ENCODE measurements at regions not wholly inside any gene's neighbourhood (a gene's known extent, or its start where the extent isn't known, plus 50 kb on each side); places are given as distances from the start of the nearest gene placed in this dataset.
"Not testable (repeated sequence)": the region's sequence is repeated elsewhere in the genome, so short reads cannot be mapped to it uniquely, and the experiment has no call there.

DNA sequence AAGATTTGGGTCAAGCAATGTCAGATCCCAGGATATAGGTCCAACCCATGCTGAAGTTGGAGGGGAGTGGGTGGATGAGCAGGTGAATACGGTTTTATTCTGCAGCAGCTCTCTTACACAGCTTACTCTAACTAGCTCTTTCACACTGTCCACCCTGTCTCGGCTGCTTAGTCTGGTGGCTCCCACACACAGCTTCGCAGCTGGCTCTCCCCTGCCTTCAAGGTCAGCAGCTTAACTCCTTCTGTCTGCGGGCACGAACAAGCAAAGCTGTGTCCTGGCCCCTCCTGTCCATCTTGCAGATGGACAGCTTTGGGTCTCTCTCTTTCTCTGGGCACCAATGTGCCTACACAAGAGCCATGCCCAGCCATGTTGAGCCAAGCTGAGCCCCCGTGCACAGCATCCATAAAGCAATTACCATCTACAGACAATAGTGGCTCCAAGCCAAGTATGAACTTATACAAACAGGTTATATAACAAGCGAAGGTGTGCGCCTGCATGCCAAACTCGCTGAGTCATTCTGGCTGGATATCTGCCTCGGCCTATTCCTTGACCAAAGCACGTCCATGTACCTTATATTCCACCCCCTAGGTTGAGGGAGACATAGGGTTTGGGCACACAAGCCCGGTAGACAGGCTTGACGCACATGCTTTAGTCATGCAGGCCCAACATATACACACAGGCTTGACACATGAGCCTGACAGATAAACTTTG is 1307.8 kb upstream of the RAG2 start:
- WGBS: 92% methylated on average over 13 of the region's 13 CpGs
- H3K9me3 ChIP-seq (ENCODE audit: control insufficient read depth in 2 of 2, insufficient read depth in 1 of 2, low read length in 1 of 2): no peaks in the 10 kb centered on the region
- H3K4me3 ChIP-seq (ENCODE audit: low read length in 2 of 2): no peak overlapping the region
- DNase-seq (ENCODE audit: low read depth in 6 of 9, low spot score in 9 of 9): no peak
- no peaks in the 10 kb centered on the region for H3K4me1 ChIP-seq (ENCODE audit: control insufficient read depth in 2 of 2, insufficient read depth in 2 of 2, low read length in 2 of 2)
- H3K27ac ChIP-seq (ENCODE audit: low read depth in 1 of 2, low read length in 1 of 2): no peak overlapping the region
- no peaks in the 10 kb centered on the region for H3K36me3 ChIP-seq (ENCODE audit: control insufficient read depth in 2 of 2, insufficient read depth in 2 of 2, low read length in 1 of 2)
- H3K27me3 ChIP-seq (ENCODE audit: control insufficient read depth in 2 of 2, insufficient read depth in 1 of 2, low read length in 1 of 2): no peaks in the 10 kb centered on the region

DNA sequence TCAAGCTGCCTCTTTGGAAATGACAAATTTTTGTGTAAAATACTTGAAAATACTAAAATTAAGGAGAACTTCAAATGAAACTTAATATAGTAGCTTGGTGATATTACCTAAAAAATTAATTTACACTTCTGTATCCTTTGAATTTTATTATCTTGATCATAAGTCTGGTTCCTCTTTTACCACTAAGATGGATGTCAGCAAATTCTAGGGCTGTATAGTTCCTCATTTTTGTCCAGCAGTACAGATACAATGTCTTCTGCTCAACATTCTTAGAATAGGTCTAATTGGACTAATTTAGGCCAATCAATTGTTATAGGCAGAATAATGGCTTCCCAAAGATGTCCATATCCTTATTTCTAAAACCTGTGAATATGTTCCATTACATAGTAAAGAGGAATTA is 1298.0 kb upstream of the RAG2 start:
- Histone ChIP-seq H3K27ac (ENCODE audit: low read depth in 1 of 2, low read length in 1 of 2) (no peak overlapping the region), H3K4me3 (ENCODE audit: low read length in 2 of 2) (no peak overlapping the region), H3K36me3 (ENCODE audit: control insufficient read depth in 2 of 2, insufficient read depth in 2 of 2, low read length in 1 of 2) (no peaks in the 10 kb centered on the region), H3K9me3 (ENCODE audit: control insufficient read depth in 2 of 2, insufficient read depth in 1 of 2, low read length in 1 of 2) (peaks cover 0 to 3% of the 10 kb centered on the region in 2 donors), H3K4me1 (ENCODE audit: control insufficient read depth in 2 of 2, insufficient read depth in 2 of 2, low read length in 2 of 2) (no peaks in the 10 kb centered on the region), H3K27me3 (ENCODE audit: control insufficient read depth in 2 of 2, insufficient read depth in 1 of 2, low read length in 1 of 2) (no peaks in the 10 kb centered on the region)
- DNase-seq (ENCODE audit: low read depth in 6 of 9, low spot score in 9 of 9): no peak

DNA sequence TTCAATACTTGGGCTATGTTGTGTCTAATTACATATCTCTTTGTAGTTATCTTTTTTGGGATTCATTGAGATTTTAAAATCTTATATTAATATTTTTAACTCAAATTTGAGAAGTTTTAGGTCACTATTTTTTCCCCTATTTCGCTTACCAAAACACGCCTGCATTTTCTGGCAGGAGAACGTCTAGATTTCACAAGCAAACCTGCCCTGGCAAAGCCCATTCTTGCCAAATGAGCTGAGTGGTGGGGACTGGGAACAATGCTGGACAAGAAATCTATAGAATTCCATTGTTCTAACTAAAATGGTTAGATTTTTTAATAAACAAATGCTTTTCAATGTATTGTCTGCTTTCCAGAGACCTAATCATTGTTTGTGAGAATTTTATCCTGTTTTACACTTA is 1283.7 kb upstream of the RAG2 start:
- 97% methylated on average over 3 of the region's 3 CpGs for WGBS
- Histone ChIP-seq H3K36me3 (ENCODE audit: control insufficient read depth in 2 of 2, insufficient read depth in 2 of 2, low read length in 1 of 2) (no peaks in the 10 kb centered on the region), H3K27ac (ENCODE audit: low read depth in 1 of 2, low read length in 1 of 2) (no peak overlapping the region), H3K27me3 (ENCODE audit: control insufficient read depth in 2 of 2, insufficient read depth in 1 of 2, low read length in 1 of 2) (no peaks in the 10 kb centered on the region), H3K4me3 (ENCODE audit: low read length in 2 of 2) (no peak overlapping the region), H3K9me3 (ENCODE audit: control insufficient read depth in 2 of 2, insufficient read depth in 1 of 2, low read length in 1 of 2) (no peaks in the 10 kb centered on the region), H3K4me1 (ENCODE audit: control insufficient read depth in 2 of 2, insufficient read depth in 2 of 2, low read length in 2 of 2) (no peaks in the 10 kb centered on the region)
- no peak for DNase-seq (ENCODE audit: low read depth in 6 of 9, low spot score in 9 of 9)

DNA sequence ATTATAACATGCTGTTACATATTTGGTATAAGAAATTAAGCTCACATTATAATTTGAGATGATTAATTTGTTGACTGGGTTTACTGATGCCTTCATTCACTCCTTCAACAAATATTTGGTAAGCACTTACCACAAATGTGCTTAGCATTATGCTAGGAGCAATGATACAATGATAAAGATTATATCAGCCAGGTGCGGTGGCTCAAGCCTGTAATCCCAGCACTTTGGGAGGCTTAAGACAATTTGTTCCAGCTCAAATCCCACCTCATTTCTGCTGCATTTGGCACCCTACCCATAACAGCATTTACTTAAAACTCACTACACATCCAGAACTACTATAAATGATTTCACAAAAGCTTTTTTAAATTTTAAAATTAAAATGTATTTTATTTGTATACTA is 1263.6 kb upstream of the RAG2 start:
- H3K36me3 ChIP-seq (ENCODE audit: control insufficient read depth in 2 of 2, insufficient read depth in 2 of 2, low read length in 1 of 2): no peaks in the 10 kb centered on the region
- H3K4me1 ChIP-seq (ENCODE audit: control insufficient read depth in 2 of 2, insufficient read depth in 2 of 2, low read length in 2 of 2): no peaks in the 10 kb centered on the region
- DNase-seq (ENCODE audit: low read depth in 6 of 9, low spot score in 9 of 9): no peak
- H3K4me3 ChIP-seq (ENCODE audit: low read length in 2 of 2): no peak overlapping the region
- no peak overlapping the region for H3K27ac ChIP-seq (ENCODE audit: low read depth in 1 of 2, low read length in 1 of 2)
- no peaks in the 10 kb centered on the region for H3K9me3 ChIP-seq (ENCODE audit: control insufficient read depth in 2 of 2, insufficient read depth in 1 of 2, low read length in 1 of 2)
- WGBS: 92% methylated on average over 1 of the region's 1 CpG
- H3K27me3 ChIP-seq (ENCODE audit: control insufficient read depth in 2 of 2, insufficient read depth in 1 of 2, low read length in 1 of 2): no peaks in the 10 kb centered on the region

DNA sequence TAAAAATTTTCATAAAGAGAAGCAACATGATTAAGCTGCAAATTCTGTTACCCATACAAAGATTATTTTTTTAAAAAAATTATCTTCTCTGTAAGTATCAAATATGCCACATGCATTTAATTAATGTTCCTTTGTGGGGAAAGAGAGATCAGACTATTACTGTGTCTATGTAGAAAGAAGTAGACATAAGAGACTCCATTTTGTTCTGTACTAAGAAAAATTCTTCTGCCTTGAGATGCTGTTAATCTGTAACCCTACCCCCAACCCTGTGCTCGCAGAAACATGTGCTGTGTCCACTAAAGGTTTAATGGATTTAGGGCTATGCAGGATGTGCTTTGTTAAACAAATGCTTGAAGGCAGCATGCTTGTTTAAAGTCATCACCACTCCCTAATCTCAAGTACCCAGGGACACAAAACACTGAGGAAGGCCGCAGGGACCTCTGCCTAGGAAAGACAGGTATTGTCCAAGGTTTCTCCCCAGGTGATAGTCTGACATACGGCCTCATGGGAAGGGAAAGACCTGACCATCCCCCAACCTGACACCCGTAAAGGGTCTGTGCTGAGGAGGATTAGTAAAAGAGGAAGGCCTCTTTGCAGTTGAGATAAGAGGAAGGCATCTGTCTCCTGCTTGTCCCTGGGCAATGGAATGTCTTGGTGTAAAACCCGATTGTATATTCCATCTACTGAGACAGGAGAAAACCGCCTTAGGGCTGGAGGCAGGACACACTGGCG is 1260.9 kb upstream of the RAG2 start:
- WGBS: 79% methylated on average over 7 of the region's 7 CpGs
- H3K27ac ChIP-seq (ENCODE audit: low read depth in 1 of 2, low read length in 1 of 2); DNase-seq (ENCODE audit: low read depth in 6 of 9, low spot score in 9 of 9); H3K4me3 ChIP-seq (ENCODE audit: low read length in 2 of 2); H3K27me3 ChIP-seq (ENCODE audit: control insufficient read depth in 2 of 2, insufficient read depth in 1 of 2, low read length in 1 of 2); H3K9me3 ChIP-seq (ENCODE audit: control insufficient read depth in 2 of 2, insufficient read depth in 1 of 2, low read length in 1 of 2); H3K4me1 ChIP-seq (ENCODE audit: control insufficient read depth in 2 of 2, insufficient read depth in 2 of 2, low read length in 2 of 2); H3K36me3 ChIP-seq (ENCODE audit: control insufficient read depth in 2 of 2, insufficient read depth in 2 of 2, low read length in 1 of 2): not testable (repeated sequence)

DNA sequence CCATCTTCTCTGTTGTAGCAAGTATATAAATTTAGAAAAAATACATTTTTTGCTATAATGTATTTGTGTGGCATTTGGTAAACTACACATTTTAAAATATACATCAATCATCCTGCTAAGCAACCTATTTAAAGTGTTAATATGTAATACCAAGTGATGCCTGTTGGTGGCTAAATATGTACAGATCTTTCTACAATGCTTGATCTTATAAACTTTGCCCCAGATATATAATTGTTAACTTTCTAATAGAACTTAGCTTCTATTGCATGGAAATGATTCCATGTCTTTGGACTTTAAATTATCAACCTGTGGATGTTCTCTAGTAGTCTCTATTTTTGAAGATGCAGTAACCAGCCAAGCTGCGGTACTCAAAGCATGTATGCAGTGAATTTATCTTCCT is 1260.4 kb upstream of the RAG2 start:
- H3K9me3 ChIP-seq (ENCODE audit: control insufficient read depth in 2 of 2, insufficient read depth in 1 of 2, low read length in 1 of 2): no peaks in the 10 kb centered on the region
- H3K27ac ChIP-seq (ENCODE audit: low read depth in 1 of 2, low read length in 1 of 2): no peak overlapping the region
- no peak for DNase-seq (ENCODE audit: low read depth in 6 of 9, low spot score in 9 of 9)
- no peaks in the 10 kb centered on the region for H3K27me3 ChIP-seq (ENCODE audit: control insufficient read depth in 2 of 2, insufficient read depth in 1 of 2, low read length in 1 of 2)
- H3K4me3 ChIP-seq (ENCODE audit: low read length in 2 of 2): no peak overlapping the region
- no peaks in the 10 kb centered on the region for H3K4me1 ChIP-seq (ENCODE audit: control insufficient read depth in 2 of 2, insufficient read depth in 2 of 2, low read length in 2 of 2)
- WGBS: 100% methylated on average over 1 of the region's 1 CpG
- H3K36me3 ChIP-seq (ENCODE audit: control insufficient read depth in 2 of 2, insufficient read depth in 2 of 2, low read length in 1 of 2): no peaks in the 10 kb centered on the region

DNA sequence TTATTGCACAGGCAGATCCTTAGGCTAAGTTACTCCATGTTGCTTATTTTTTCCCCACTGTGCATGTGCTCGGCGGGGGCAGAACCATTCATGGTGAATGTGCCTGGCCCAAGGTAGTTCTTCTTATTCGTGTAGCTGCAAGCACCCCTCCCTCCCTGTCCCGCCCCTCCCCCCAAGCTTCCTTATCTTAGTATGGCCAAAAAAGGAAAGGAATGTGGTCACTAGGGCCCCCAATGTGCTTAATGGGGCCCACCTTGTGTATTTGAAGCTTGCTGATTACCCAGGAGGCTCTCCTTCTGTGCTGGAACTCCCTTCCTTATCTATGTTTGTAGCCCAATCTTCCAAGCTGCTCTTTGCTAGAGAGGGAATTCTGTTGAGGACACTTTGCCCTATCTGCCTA is 1259.7 kb upstream of the RAG2 start:
- Histone ChIP-seq H3K27ac (ENCODE audit: low read depth in 1 of 2, low read length in 1 of 2) (no peak overlapping the region), H3K36me3 (ENCODE audit: control insufficient read depth in 2 of 2, insufficient read depth in 2 of 2, low read length in 1 of 2) (no peaks in the 10 kb centered on the region)
- 94% methylated on average over 4 of the region's 4 CpGs for WGBS

DNA sequence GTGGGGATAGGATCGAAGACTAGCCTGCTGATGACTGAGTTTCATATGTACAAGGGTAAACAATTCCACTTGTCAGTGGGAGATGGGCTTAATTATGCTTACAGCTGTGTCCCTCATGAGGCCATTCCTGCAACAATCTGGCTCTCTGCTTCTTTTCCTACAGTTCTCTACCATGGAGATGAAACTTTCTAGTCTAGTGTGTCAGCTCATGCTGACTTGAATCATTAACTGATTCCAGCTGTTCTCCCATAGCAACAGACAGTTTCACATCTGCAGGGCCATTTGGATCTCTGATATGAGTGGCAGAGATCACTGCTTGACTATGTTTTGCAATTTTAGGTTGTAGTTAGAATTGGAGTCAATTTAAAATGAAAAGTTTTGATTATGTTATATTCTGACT is 1251.7 kb upstream of the RAG2 start:
- H3K27ac ChIP-seq (ENCODE audit: low read depth in 1 of 2, low read length in 1 of 2): no peak overlapping the region
- no peak for DNase-seq (ENCODE audit: low read depth in 6 of 9, low spot score in 9 of 9)
- no peak overlapping the region for H3K4me3 ChIP-seq (ENCODE audit: low read length in 2 of 2)
- no peaks in the 10 kb centered on the region for H3K4me1 ChIP-seq (ENCODE audit: control insufficient read depth in 2 of 2, insufficient read depth in 2 of 2, low read length in 2 of 2)
- no peaks in the 10 kb centered on the region for H3K9me3 ChIP-seq (ENCODE audit: control insufficient read depth in 2 of 2, insufficient read depth in 1 of 2, low read length in 1 of 2)
- WGBS: 90% methylated on average over 1 of the region's 1 CpG
- no peaks in the 10 kb centered on the region for H3K36me3 ChIP-seq (ENCODE audit: control insufficient read depth in 2 of 2, insufficient read depth in 2 of 2, low read length in 1 of 2)
- no peaks in the 10 kb centered on the region for H3K27me3 ChIP-seq (ENCODE audit: control insufficient read depth in 2 of 2, insufficient read depth in 1 of 2, low read length in 1 of 2)

More for the DNA sequence above, 1259.7 kb upstream of the RAG2 start:
- Histone ChIP-seq H3K9me3 (ENCODE audit: control insufficient read depth in 2 of 2, insufficient read depth in 1 of 2, low read length in 1 of 2) (no peaks in the 10 kb centered on the region), H3K27me3 (ENCODE audit: control insufficient read depth in 2 of 2, insufficient read depth in 1 of 2, low read length in 1 of 2) (no peaks in the 10 kb centered on the region), H3K4me1 (ENCODE audit: control insufficient read depth in 2 of 2, insufficient read depth in 2 of 2, low read length in 2 of 2) (no peaks in the 10 kb centered on the region), H3K4me3 (ENCODE audit: low read length in 2 of 2) (no peak overlapping the region)
- DNase-seq (ENCODE audit: low read depth in 6 of 9, low spot score in 9 of 9): no peak

DNA sequence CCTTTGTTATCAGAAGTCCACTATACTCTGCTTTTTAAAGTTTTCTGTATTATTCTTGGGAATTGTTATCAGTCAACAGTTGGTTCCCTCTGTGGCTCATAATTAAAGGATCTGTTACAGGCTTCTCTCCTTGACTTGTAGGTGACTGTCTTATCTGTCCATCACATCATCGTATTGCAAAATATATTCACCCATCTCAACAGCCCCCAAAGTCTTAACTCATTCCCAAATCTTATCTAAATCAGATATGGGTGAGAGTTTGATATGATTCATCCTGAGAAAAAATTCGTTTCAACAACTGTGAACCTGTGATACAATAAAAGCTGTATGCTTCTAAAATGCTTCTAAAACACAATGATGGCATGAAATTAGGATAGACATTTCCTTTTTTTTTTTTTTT is 1245.6 kb upstream of the RAG2 start:
- DNase-seq (ENCODE audit: low read depth in 6 of 9, low spot score in 9 of 9): no peak
- Histone ChIP-seq H3K27ac (ENCODE audit: low read depth in 1 of 2, low read length in 1 of 2) (no peak overlapping the region), H3K27me3 (ENCODE audit: control insufficient read depth in 2 of 2, insufficient read depth in 1 of 2, low read length in 1 of 2) (no peaks in the 10 kb centered on the region), H3K36me3 (ENCODE audit: control insufficient read depth in 2 of 2, insufficient read depth in 2 of 2, low read length in 1 of 2) (no peaks in the 10 kb centered on the region), H3K9me3 (ENCODE audit: control insufficient read depth in 2 of 2, insufficient read depth in 1 of 2, low read length in 1 of 2) (no peaks in the 10 kb centered on the region), H3K4me3 (ENCODE audit: low read length in 2 of 2) (no peak overlapping the region), H3K4me1 (ENCODE audit: control insufficient read depth in 2 of 2, insufficient read depth in 2 of 2, low read length in 2 of 2) (no peaks in the 10 kb centered on the region)
- WGBS: 93% methylated on average over 2 of the region's 2 CpGs
